GM10266 (cell line): ENCODE measurements at regions not wholly inside any gene's neighbourhood (a gene's known extent, or its start where the extent isn't known, plus 50 kb on each side); places are given as distances from the start of the nearest gene placed in this dataset.
A peak's percentile ranks its signal among the peaks of the same experiment; 100 is the strongest.

ENCODE experiments used
- DNase-seq: peaks from one replicate; pipeline ENCODE4 v3.0.0; 2012; ENCODE audit errors: extremely low spot score
- CTCF ChIP-seq: IDR thresholded peaks from 2 replicates; pipeline ENCODE4 v1.5.1; 2012; ENCODE audit warnings: mild to moderate bottlenecking, low read depth; ENCODE audit not compliant: control insufficient read depth, insufficient read depth; ENCODE audit errors: missing control alignments

GRCh38 chr7:24378871-24379616 lies 95.1 kb downstream of the NPY start:
- TF ChIP-seq CTCF = no peak
- no peak for DNase-seq

DNA sequence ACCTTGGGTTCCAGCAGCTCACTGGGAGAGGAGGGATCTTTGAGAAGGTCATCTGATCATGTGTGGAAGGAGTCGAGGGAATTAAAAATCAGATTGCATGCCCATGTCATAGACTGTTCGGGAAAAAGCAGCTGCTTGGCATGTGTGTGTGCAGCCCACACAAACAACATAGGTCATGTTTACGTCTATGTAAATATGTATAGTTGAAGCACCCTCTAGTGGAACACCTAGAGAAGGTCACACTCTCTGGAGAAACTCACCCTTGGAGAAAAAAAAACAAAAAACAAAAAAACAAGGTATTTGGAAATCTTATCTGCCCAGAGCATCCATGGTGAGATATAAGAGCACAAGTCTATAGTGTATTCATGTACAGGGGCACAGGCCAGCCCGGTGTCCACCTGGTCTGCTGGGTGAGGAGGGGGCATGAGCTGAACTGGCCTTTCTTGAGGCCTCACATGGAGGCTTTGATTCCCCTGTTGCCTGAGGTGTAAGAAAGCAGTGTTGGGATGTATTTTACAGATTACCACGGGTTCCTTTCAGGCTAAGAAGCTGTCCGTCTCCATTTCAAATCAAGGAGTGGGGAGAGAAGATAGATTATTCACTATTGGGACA lies 98.0 kb downstream of the NPY start:
- TF ChIP-seq CTCF = peak; percentile 50
- DNase-seq = peak; percentile 54

DNA sequence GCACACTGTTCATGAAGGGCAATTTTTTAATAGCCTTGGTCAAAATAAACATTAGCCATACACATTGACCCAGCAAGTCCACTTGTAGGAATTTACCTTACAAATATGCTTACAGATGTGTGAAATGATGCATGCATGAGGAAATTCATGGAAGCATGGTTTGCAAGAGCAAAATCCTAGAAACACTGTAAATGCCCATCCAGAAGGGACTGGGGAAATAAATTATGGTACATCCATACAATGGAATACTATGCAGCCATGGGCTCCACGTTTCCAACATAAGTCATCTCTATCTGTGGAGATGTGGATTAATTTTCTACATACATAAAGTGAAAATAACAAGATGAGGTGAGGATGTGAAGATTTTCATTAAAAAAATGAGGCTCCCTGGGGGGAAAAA lies 99.1 kb downstream of the NPY start:
- no peak for DNase-seq
- TF ChIP-seq CTCF = no peak

DNA sequence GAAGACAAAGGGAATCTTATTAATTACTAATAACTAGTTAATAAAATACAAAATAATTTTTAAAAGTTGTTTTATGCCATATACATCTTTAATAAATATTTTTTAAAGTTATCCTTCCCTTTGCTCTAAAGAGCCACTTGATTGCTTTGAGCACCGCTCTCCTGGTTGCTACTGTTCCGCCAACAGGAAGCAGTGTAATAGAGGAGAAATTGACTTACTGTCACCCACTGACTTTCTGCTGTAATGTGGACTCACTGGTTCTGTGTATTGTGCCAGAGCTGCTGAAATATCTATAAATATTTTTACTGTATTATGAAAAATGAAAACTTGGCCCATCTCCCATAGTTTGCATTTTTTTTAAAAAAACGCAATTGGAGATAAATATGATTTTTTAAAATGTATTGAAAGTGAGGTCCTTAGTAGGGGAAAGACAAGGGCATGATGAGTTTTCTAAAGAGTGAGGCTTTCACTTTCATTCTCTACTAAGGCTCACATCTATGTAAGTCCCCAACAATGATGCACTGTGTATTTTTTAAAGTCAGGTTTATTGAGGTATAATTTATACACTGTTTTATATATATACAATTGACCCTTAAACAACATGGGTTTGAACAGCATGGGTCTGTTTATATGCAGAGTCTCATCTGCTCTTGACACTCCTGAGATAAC lies 100.5 kb downstream of the NPY start:
- peak; percentile 26 for DNase-seq

DNA sequence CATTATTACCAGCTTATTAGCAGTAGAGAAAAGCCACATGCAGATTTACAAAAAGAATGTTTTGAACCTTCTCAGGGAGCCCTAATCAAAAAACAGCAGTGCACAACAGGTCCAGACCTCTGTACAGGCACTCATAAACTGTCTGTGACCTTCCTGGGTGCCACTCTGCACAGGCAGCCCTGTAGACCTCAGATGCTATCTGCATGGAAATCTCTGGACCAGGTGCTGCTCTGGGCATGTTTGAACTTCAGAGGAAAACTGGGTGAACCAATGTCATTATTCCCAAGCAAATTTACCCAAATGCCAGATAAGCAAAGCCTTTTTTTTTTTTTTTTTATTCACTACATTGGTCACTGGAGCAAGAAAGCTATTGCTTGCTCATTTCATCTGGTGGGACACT lies 104.2 kb downstream of the NPY start:
- DNase-seq = no peak

More for the DNA sequence above, 100.5 kb downstream of the NPY start:
- TF ChIP-seq CTCF = no peak

DNA sequence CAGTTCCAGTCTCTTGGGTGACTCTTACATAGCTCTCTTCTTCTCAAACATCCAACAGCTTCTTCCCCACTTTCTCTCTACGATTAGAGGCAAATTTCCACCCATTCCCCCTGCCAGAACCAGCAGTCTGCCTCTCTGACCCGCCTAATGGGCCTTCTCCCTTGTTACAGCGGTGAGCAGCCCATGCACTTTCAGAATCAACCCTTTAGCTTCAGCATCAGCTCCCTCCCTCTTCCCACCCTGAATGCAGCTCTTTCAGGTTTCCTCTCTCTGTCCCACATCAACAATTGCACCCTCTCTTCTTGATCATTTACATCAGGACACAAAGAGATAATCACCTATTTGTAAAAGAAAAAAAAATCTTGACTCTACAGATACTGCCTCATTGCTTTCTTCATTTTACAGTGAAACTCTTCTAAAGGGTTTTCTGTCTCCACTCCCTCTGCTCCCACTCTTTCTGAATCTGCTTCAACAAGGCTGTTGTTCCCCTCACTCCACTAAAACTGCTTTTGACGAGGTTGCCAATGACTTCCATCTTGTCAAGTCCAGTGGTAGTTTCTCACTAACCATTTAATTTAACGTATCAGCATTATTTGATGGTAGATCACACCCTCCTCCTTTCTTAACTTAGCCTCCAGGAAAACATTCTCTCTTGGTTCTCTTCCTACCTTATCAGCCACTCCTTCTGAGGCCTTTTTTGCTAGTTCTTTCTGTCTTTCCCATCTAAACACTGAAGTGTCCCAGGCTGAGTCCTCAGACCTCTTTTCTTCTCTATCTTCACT lies 106.6 kb downstream of the NPY start:
- no peak for TF ChIP-seq CTCF

More for the DNA sequence above, 104.2 kb downstream of the NPY start:
- no peak for TF ChIP-seq CTCF

More for the DNA sequence above, 106.6 kb downstream of the NPY start:
- no peak for DNase-seq
